HG03135 (cell line): ENCODE measurements at regions not wholly inside any gene's neighbourhood (a gene's known extent, or its start where the extent isn't known, plus 50 kb on each side); places are given as distances from the start of the nearest gene placed in this dataset.
"Not testable (repeated sequence)": the region's sequence is repeated elsewhere in the genome, so short reads cannot be mapped to it uniquely, and the experiment has no call there.

Experiments used
- ATAC-seq: cut with Tn5 transposase; IDR thresholded peaks from one replicate; pipeline ENCODE4 v1.9.1; 2021; ENCODE audit warnings: mild to moderate bottlenecking, moderate library complexity; ENCODE audit not compliant: unreplicated experiment

GRCh38 chr19:29015569-29015968 lies 197.4 kb downstream of the UQCRFS1 start:
- ATAC-seq: no peak

GRCh38 chr19:29014857-29015436 lies 198.0 kb downstream of the UQCRFS1 start:
- no peak for ATAC-seq

- no peak for ATAC-seq
Observed at GRCh38 chr19:29013988-29014387, 199.0 kb downstream of the UQCRFS1 start.

- ATAC-seq: no peak
Observed at GRCh38 chr19:29013325-29013724, 199.6 kb downstream of the UQCRFS1 start.

GRCh38 chr19:29012457-29012856 lies 200.5 kb downstream of the UQCRFS1 start:
- no peak for ATAC-seq

- no peak for ATAC-seq
Observed at GRCh38 chr19:29010276-29010675, 202.7 kb downstream of the UQCRFS1 start.

GRCh38 chr19:29006057-29006735 lies 206.8 kb downstream of the UQCRFS1 start:
- ATAC-seq: no peak

GRCh38 chr19:29004796-29005195 lies 208.2 kb downstream of the UQCRFS1 start:
- ATAC-seq: no peak

GRCh38 chr19:29003641-29004409 lies 209.1 kb downstream of the UQCRFS1 start:
- no peak for ATAC-seq

- ATAC-seq: no peak
Observed at GRCh38 chr19:29002336-29002735, 210.6 kb downstream of the UQCRFS1 start.

- no peak for ATAC-seq
Observed at GRCh38 chr19:29001597-29002245, 211.2 kb downstream of the UQCRFS1 start.

GRCh38 chr19:29001141-29001581 lies 211.8 kb downstream of the UQCRFS1 start:
- no peak for ATAC-seq

GRCh38 chr19:28999724-29000433 lies 213.1 kb downstream of the UQCRFS1 start:
- ATAC-seq: no peak

- ATAC-seq: no peak
Observed at GRCh38 chr19:28998974-28999373, 214.0 kb downstream of the UQCRFS1 start.

GRCh38 chr19:28997866-28998265 lies 215.1 kb downstream of the UQCRFS1 start:
- ATAC-seq: not testable (repeated sequence)

- ATAC-seq: no peak
Observed at GRCh38 chr19:28990522-28990921, 222.4 kb downstream of the UQCRFS1 start.

- no peak for ATAC-seq
Observed at GRCh38 chr19:28989739-28990138, 223.2 kb downstream of the UQCRFS1 start.

- ATAC-seq: no peak
Observed at GRCh38 chr19:28988066-28988465, 224.9 kb downstream of the UQCRFS1 start.

- no peak for ATAC-seq
Observed at GRCh38 chr19:28987177-28987576, 225.8 kb downstream of the UQCRFS1 start.

GRCh38 chr19:28985201-28985600 lies 227.8 kb downstream of the UQCRFS1 start:
- ATAC-seq: no peak

- ATAC-seq: no peak
Observed at GRCh38 chr19:28984315-28984714, 228.6 kb downstream of the UQCRFS1 start.
